Peyer's patch (tissue), 4 donors: ENCODE measurements at regions not wholly inside any gene's neighbourhood (a gene's known extent, or its start where the extent isn't known, plus 50 kb on each side); places are given as distances from the start of the nearest gene placed in this dataset.

Source experiments
- CTCF ChIP-seq, 6 experiments: fragments of 450-650 bp in 4 of 6; fragments of 200-600 bp in 2 of 6; sonication (generic) in 1 of 6; IDR thresholded peaks; one replicate each; pipeline ENCODE4 v1.5.1; 2017 to 2019; ENCODE audit warnings: antibody characterized with exemption in 6 of 6, mild to moderate bottlenecking in 3 of 6, moderate library complexity in 1 of 6
- POLR2A ChIP-seq, 2 donors: fragments of 450-650 bp; IDR thresholded peaks; one replicate each; pipeline ENCODE4 v1.5.1; 2017; ENCODE audit warnings: antibody characterized with exemption in 2 of 2, mild to moderate bottlenecking in 2 of 2, moderate library complexity in 2 of 2

GRCh38 chr4:74669702-74670101, 124.6 kb downstream of the BTC start:
- no peak for TF ChIP-seq CTCF (IDR thresholded peaks at IDR 0.05)
- no peak for TF ChIP-seq POLR2A (IDR thresholded peaks at IDR 0.05)
